Caco-2 (cell line): ENCODE measurements at regions not wholly inside any gene's neighbourhood (a gene's known extent, or its start where the extent isn't known, plus 50 kb on each side); places are given as distances from the start of the nearest gene placed in this dataset.

Experiments used
- BruUV-seq: library from RNA; stranded (reverse); fragments of 400-500 nt; replicated peaks from 2 replicates; lab custom pipeline; 2021; lab: Mats Ljungman, UMichigan
- CTCF ChIA-PET: fragments of 300-600 bp; sonication (Branson Sonifier 250); formaldehyde crosslinking; loops from one replicate; lab custom pipeline; 2022; ENCODE audit warnings: antibody characterized with exemption; lab: Charles Lee
- POLR2A ChIA-PET: fragments of 300-600 bp; sonication (Branson Sonifier 250); formaldehyde crosslinking; loops from one replicate; lab custom pipeline; 2022; ENCODE audit warnings: antibody characterized with exemption; lab: Charles Lee
- DNase-seq, 2 experiments: peaks; one replicate each; pipeline versions ENCODE4 v3.0.0 to v3.0.0-alpha.2; 2020 to 2022
- H3K27me3 ChIP-seq: replicated peaks from 2 replicates; pipeline ENCODE4 v1.6.0; 2011; ENCODE audit warnings: low read length; ENCODE audit not compliant: control insufficient read depth, insufficient read depth
- H3K36me3 ChIP-seq: 2 replicates; pipeline ENCODE4 v1.5.1; 2011; ENCODE audit warnings: low read length; ENCODE audit not compliant: control insufficient read depth, insufficient read depth
- H3K4me1 ChIP-seq: fragments of 250-450 bp; sonication (Bioruptor Pico); 2 replicates; pipeline ENCODE4 v1.5.1; 2020; ENCODE audit warnings: mild to moderate bottlenecking
- H3K4me3 ChIP-seq: 2 replicates; pipeline ENCODE4 v1.5.1; 2011; ENCODE audit warnings: low read depth, mild to moderate bottlenecking, control low read depth, low read length
- H3K9me3 ChIP-seq: fragments of 250-450 bp; sonication (Bioruptor Pico); 2 replicates; pipeline ENCODE4 v1.5.1; 2020; ENCODE audit warnings: mild to moderate bottlenecking, moderate library complexity
- H3K27ac Mint-ChIP-seq: one replicate; pipeline ENCODE4 v1.8.0; 2022; ENCODE audit warnings: mixed read lengths; ENCODE audit not compliant: unreplicated experiment
- H3K27me3 Mint-ChIP-seq: one replicate; pipeline ENCODE4 v1.8.0; 2022; ENCODE audit warnings: mixed read lengths; ENCODE audit not compliant: insufficient read depth, unreplicated experiment
- H3K36me3 Mint-ChIP-seq: one replicate; pipeline ENCODE4 v1.8.0; 2022; ENCODE audit warnings: mild to moderate bottlenecking, mixed read lengths; ENCODE audit not compliant: insufficient read depth, unreplicated experiment
- H3K4me1 Mint-ChIP-seq: one replicate; pipeline ENCODE4 v1.8.0; 2022; ENCODE audit warnings: low read depth, mixed read lengths; ENCODE audit not compliant: unreplicated experiment
- H3K4me3 Mint-ChIP-seq: one replicate; pipeline ENCODE4 v1.8.0; 2022; ENCODE audit warnings: mild to moderate bottlenecking, moderate library complexity, mixed read lengths; ENCODE audit not compliant: unreplicated experiment
- H3K9me3 Mint-ChIP-seq: one replicate; pipeline ENCODE4 v1.8.0; 2022; ENCODE audit warnings: mixed read lengths; ENCODE audit not compliant: unreplicated experiment
- intact Hi-C: fragments of 100-400 bp; cut with micrococcal nuclease; formaldehyde crosslinking; loops from one replicate; pipeline ENCODE4 v1.10.0; 2022; ENCODE audit not compliant: unreplicated experiment
- TF ChIP-seq, protein P1 (sequence below), 2 experiments: fragments of 200-600 bp in 1 of 2; IDR thresholded peaks; 1 replicate in 1 of 2; 2 replicates in 1 of 2; pipeline versions ENCODE4 v1.5.1 to v1.8.0; 2011 to 2022; ENCODE audit warnings: antibody characterized with exemption in 1 of 2, control low read depth in 1 of 2, inconsistent platforms in 1 of 2, low read depth in 1 of 2, low read length in 1 of 2, mild to moderate bottlenecking in 1 of 2, moderate library complexity in 1 of 2; ENCODE audit not compliant: insufficient read depth in 1 of 2, severe bottlenecking in 1 of 2, unreplicated experiment in 1 of 2

- Mint-ChIP-seq H3K4me1 (no peaks in the 10 kb centered on the region), H3K9me3 (peaks cover 21% of the 10 kb centered on the region), H3K4me3 (no peak overlapping the region), H3K36me3 (no peaks in the 10 kb centered on the region), H3K27me3 (no peaks in the 10 kb centered on the region), H3K27ac (no peak overlapping the region)
- H3K36me3 ChIP-seq, result no peaks in the 10 kb centered on the region
- no peaks in the 10 kb centered on the region for H3K4me1 ChIP-seq
- ChIA-PET CTCF (no interaction called here), POLR2A (no interaction called here)
- DNase-seq, result no peak
- TF ChIP-seq, protein P1, sequence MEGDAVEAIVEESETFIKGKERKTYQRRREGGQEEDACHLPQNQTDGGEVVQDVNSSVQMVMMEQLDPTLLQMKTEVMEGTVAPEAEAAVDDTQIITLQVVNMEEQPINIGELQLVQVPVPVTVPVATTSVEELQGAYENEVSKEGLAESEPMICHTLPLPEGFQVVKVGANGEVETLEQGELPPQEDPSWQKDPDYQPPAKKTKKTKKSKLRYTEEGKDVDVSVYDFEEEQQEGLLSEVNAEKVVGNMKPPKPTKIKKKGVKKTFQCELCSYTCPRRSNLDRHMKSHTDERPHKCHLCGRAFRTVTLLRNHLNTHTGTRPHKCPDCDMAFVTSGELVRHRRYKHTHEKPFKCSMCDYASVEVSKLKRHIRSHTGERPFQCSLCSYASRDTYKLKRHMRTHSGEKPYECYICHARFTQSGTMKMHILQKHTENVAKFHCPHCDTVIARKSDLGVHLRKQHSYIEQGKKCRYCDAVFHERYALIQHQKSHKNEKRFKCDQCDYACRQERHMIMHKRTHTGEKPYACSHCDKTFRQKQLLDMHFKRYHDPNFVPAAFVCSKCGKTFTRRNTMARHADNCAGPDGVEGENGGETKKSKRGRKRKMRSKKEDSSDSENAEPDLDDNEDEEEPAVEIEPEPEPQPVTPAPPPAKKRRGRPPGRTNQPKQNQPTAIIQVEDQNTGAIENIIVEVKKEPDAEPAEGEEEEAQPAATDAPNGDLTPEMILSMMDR (IDR thresholded peaks at IDR 0.05; ENCODE audit: insufficient read depth in 1 of 2, low read depth in 1 of 2, low read length in 1 of 2, severe bottlenecking in 1 of 2, unreplicated experiment in 1 of 2), result no peak
- intact Hi-C loops, result no loop called here
- no peaks in the 10 kb centered on the region for H3K27me3 ChIP-seq
- no peaks in the 10 kb centered on the region for H3K9me3 ChIP-seq
- no TSS peak for BruUV-seq
- H3K4me3 ChIP-seq, result no peak overlapping the region
These were observed 1297.3 kb downstream of the AACS start for GRCh38 chr12:126362493-126362892.

DNA sequence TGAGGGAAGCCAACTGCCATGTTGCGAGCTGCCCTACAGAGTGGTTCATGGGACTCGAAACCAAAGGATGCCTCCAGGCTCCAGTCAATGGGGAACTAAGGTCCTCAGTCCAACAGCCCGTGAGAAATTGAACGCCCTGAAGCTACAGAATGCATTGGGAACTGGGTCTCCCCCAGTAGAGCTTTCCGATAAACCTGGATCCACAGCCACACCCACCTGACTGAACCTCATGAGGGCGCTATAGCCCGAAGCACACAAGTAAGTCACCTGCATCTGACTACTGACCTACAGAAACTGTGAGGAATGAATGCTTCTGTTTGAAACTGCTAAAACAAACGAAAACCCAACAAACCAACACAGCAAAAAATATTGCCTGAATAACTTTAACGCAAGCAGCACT, 1297.7 kb downstream of the AACS start:
- H3K27me3 Mint-ChIP-seq, result no peaks in the 10 kb centered on the region
- BruUV-seq, result no TSS peak
- CTCF ChIA-PET, result no interaction called here
- Histone ChIP-seq H3K27me3 (no peaks in the 10 kb centered on the region), H3K9me3 (no peaks in the 10 kb centered on the region), H3K36me3 (no peaks in the 10 kb centered on the region), H3K4me1 (no peaks in the 10 kb centered on the region), H3K4me3 (no peak overlapping the region)
- intact Hi-C loops, result no loop called here
- POLR2A ChIA-PET, result no interaction called here
- H3K27ac Mint-ChIP-seq, result no peak overlapping the region
- DNase-seq, result no peak
- H3K36me3 Mint-ChIP-seq, result no peaks in the 10 kb centered on the region
- TF ChIP-seq, protein P1 (IDR thresholded peaks at IDR 0.05; ENCODE audit: insufficient read depth in 1 of 2, low read depth in 1 of 2, low read length in 1 of 2, severe bottlenecking in 1 of 2, unreplicated experiment in 1 of 2), result no peak
- no peak overlapping the region for H3K4me3 Mint-ChIP-seq
- H3K9me3 Mint-ChIP-seq, result peaks cover 22% of the 10 kb centered on the region
- H3K4me1 Mint-ChIP-seq, result no peaks in the 10 kb centered on the region

DNA sequence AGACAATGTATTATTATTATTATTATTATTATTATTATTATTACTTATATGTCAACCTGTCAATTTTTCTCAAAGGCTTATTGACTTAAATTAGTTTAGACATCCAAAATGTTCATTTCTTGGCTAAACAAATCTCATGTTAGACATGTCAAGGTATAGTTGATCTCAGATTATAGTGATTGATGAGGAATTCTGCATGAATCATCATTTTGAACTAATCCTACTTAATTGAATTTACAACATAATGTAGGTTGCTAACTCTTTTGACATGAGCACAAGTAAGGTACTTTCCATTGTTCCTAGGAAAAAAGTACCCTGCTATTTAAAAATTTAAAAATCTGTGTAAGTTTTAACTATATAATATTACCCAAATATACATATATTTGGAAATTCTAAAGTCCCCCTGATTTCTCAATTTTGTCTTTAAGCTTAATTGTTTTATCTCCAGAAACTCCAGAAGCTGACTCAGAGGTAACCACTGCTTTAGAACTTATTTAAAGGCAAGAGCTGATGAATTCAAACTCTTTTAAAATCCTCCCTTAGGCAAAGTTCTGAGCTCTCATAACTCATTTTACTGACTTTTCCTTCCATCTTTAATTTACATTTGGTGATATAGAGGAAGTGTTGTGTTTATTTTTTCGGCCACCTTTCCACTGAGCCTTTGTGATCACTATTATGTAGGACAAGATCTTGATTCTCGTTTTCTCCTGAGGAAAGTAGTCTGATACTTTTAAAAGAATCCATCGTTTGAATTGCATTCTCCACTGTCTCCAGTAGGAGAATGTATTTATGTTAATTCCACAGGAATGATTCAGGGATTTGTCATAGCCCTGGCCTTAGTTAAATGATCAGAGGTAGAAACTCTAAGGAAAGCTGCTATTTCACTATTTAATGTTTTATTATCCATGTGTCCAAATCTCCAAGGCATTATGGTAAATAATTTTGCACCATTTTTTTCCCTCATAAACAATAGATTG, 1304.5 kb downstream of the AACS start:
- Histone ChIP-seq H3K27me3 (no peaks in the 10 kb centered on the region), H3K9me3 (no peaks in the 10 kb centered on the region), H3K36me3 (no peaks in the 10 kb centered on the region), H3K4me3 (no peak overlapping the region), H3K4me1 (no peaks in the 10 kb centered on the region)
- CTCF ChIA-PET, result no interaction called here
- H3K27me3 Mint-ChIP-seq, result no peaks in the 10 kb centered on the region
- peaks cover 9% of the 10 kb centered on the region for H3K9me3 Mint-ChIP-seq
- BruUV-seq, result no TSS peak
- no peaks in the 10 kb centered on the region for H3K36me3 Mint-ChIP-seq
- no peak for DNase-seq
- POLR2A ChIA-PET, result no interaction called here
- H3K4me3 Mint-ChIP-seq, result no peak overlapping the region
- TF ChIP-seq, protein P1 (IDR thresholded peaks at IDR 0.05; ENCODE audit: insufficient read depth in 1 of 2, low read depth in 1 of 2, low read length in 1 of 2, severe bottlenecking in 1 of 2, unreplicated experiment in 1 of 2), result no peak
- intact Hi-C loops, result no loop called here
- no peaks in the 10 kb centered on the region for H3K4me1 Mint-ChIP-seq
- no peak overlapping the region for H3K27ac Mint-ChIP-seq
